Activated naive CD4-positive, alpha-beta T cell treated with anti-CD3 and anti-CD28 coated beads for 36 hours (primary cell): ENCODE measurements at regions not wholly inside any gene's neighbourhood (a gene's known extent, or its start where the extent isn't known, plus 50 kb on each side); places are given as distances from the start of the nearest gene placed in this dataset.

Experiments
- CTCF ChIA-PET: fragments of 350-600 bp; sonication (Branson Sonifier 250); formaldehyde crosslinking; loops from one replicate; lab custom pipeline; 2021; ENCODE audit warnings: antibody characterized with exemption; lab: Charles Lee
- DNase-seq: peaks from one replicate; pipeline ENCODE4 v3.0.0-alpha.2; 2020
- H3K27ac Mint-ChIP-seq: one replicate; pipeline ENCODE4 v1.8.0; 2021; ENCODE audit warnings: mild to moderate bottlenecking, mixed read lengths
- H3K27me3 Mint-ChIP-seq: one replicate; pipeline ENCODE4 v1.8.0; 2021; ENCODE audit warnings: low read depth, mixed read lengths
- H3K36me3 Mint-ChIP-seq: one replicate; pipeline ENCODE4 v1.8.0; 2021; ENCODE audit warnings: low read depth, mixed read lengths
- H3K4me1 Mint-ChIP-seq: one replicate; pipeline ENCODE4 v1.8.0; 2021; ENCODE audit warnings: low read depth, mixed read lengths
- H3K4me3 Mint-ChIP-seq: one replicate; pipeline ENCODE4 v1.8.0; 2021; ENCODE audit warnings: mild to moderate bottlenecking, moderate library complexity, mixed read lengths
- H3K9me3 Mint-ChIP-seq: one replicate; pipeline ENCODE4 v1.8.0; 2021; ENCODE audit warnings: mixed read lengths
- intact Hi-C: fragments of 100-400 bp; cut with micrococcal nuclease; formaldehyde crosslinking; loops from one replicate; pipeline ENCODE4 v1.15.1; 2023

- Mint-ChIP-seq H3K36me3 (no peaks in the 10 kb centered on the region), H3K27ac (no peak overlapping the region), H3K9me3 (peaks cover 6% of the 10 kb centered on the region), H3K4me3 (no peak overlapping the region), H3K27me3 (no peaks in the 10 kb centered on the region), H3K4me1 (no peaks in the 10 kb centered on the region)
- no peak for DNase-seq
- intact Hi-C loops: no loop called here
- CTCF ChIA-PET: no interaction called here
Measured at GRCh38 chr5:125967576-125967975, 455.6 kb upstream of the GRAMD2B start.

GRCh38 chr5:125969011-125969813, 454.0 kb upstream of the GRAMD2B start:
- intact Hi-C loops: no loop called here
- no peak for DNase-seq
- no peak overlapping the region for H3K4me3 Mint-ChIP-seq
- no peak overlapping the region for H3K27ac Mint-ChIP-seq
- no peaks in the 10 kb centered on the region for H3K36me3 Mint-ChIP-seq
- CTCF ChIA-PET: interaction anchor here (1.2 kb wide), 1 partner anchor 13 kb away, joined by 3 read pairs; no protein-coding TSS in a partner anchor
- H3K9me3 Mint-ChIP-seq: peaks cover 6% of the 10 kb centered on the region
- no peaks in the 10 kb centered on the region for H3K4me1 Mint-ChIP-seq
- no peaks in the 10 kb centered on the region for H3K27me3 Mint-ChIP-seq

- Mint-ChIP-seq H3K36me3 (no peaks in the 10 kb centered on the region), H3K9me3 (peaks cover 6% of the 10 kb centered on the region), H3K4me3 (no peak overlapping the region), H3K4me1 (no peaks in the 10 kb centered on the region), H3K27me3 (no peaks in the 10 kb centered on the region), H3K27ac (no peak overlapping the region)
- intact Hi-C loops: no loop called here
- CTCF ChIA-PET: no interaction called here
- DNase-seq: no peak
Measured at GRCh38 chr5:125969814-125970171, 453.4 kb upstream of the GRAMD2B start.

- H3K4me3 Mint-ChIP-seq: no peak overlapping the region
- intact Hi-C loops: no loop called here
- peaks cover 6% of the 10 kb centered on the region for H3K9me3 Mint-ChIP-seq
Measured at GRCh38 chr5:125970631-125971307, 452.4 kb upstream of the GRAMD2B start.

GRCh38 chr5:125972706-125973105, 450.5 kb upstream of the GRAMD2B start:
- Mint-ChIP-seq H3K9me3 (peaks cover 1% of the 10 kb centered on the region), H3K36me3 (no peaks in the 10 kb centered on the region), H3K4me3 (no peak overlapping the region), H3K4me1 (no peaks in the 10 kb centered on the region), H3K27ac (no peak overlapping the region), H3K27me3 (no peaks in the 10 kb centered on the region)
- CTCF ChIA-PET: interaction anchor here (0.5 kb wide), 1 partner anchor 87 kb away, joined by 3 read pairs; no protein-coding TSS in a partner anchor
- no peak for DNase-seq
- intact Hi-C loops: no loop called here

More at GRCh38 chr5:125970631-125971307, 452.4 kb upstream of the GRAMD2B start:
- Mint-ChIP-seq H3K27me3 (no peaks in the 10 kb centered on the region), H3K27ac (no peak overlapping the region), H3K4me1 (no peaks in the 10 kb centered on the region), H3K36me3 (no peaks in the 10 kb centered on the region)
- no peak for DNase-seq
- CTCF ChIA-PET: no interaction called here

- Mint-ChIP-seq H3K4me1 (no peaks in the 10 kb centered on the region), H3K9me3 (peaks cover 2% of the 10 kb centered on the region), H3K27ac (no peak overlapping the region), H3K36me3 (no peaks in the 10 kb centered on the region), H3K4me3 (no peak overlapping the region), H3K27me3 (no peaks in the 10 kb centered on the region)
- no peak for DNase-seq
- intact Hi-C loops: no loop called here
- CTCF ChIA-PET: no interaction called here
Measured at GRCh38 chr5:125974679-125975078, 448.5 kb upstream of the GRAMD2B start.

GRCh38 chr5:125976421-125977000, 446.7 kb upstream of the GRAMD2B start:
- CTCF ChIA-PET: no interaction called here
- no peak for DNase-seq
- no peak overlapping the region for H3K4me3 Mint-ChIP-seq
- H3K27ac Mint-ChIP-seq: no peak overlapping the region
- intact Hi-C loops: no loop called here
- H3K4me1 Mint-ChIP-seq: no peaks in the 10 kb centered on the region
- H3K27me3 Mint-ChIP-seq: no peaks in the 10 kb centered on the region
- H3K36me3 Mint-ChIP-seq: no peaks in the 10 kb centered on the region
- peaks cover 2% of the 10 kb centered on the region for H3K9me3 Mint-ChIP-seq

GRCh38 chr5:125978015-125978414, 445.2 kb upstream of the GRAMD2B start:
- H3K36me3 Mint-ChIP-seq: no peaks in the 10 kb centered on the region
- CTCF ChIA-PET: no interaction called here
- peaks cover 2% of the 10 kb centered on the region for H3K9me3 Mint-ChIP-seq
- DNase-seq: no peak
- H3K27ac Mint-ChIP-seq: no peak overlapping the region
- no peaks in the 10 kb centered on the region for H3K27me3 Mint-ChIP-seq
- no peak overlapping the region for H3K4me3 Mint-ChIP-seq
- no peaks in the 10 kb centered on the region for H3K4me1 Mint-ChIP-seq
- intact Hi-C loops: no loop called here

GRCh38 chr5:125979636-125980035, 443.6 kb upstream of the GRAMD2B start:
- Mint-ChIP-seq H3K4me1 (no peaks in the 10 kb centered on the region), H3K4me3 (no peak overlapping the region), H3K9me3 (peaks cover 2% of the 10 kb centered on the region), H3K27me3 (no peaks in the 10 kb centered on the region), H3K27ac (no peak overlapping the region), H3K36me3 (no peaks in the 10 kb centered on the region)
- CTCF ChIA-PET: no interaction called here
- intact Hi-C loops: no loop called here
- DNase-seq: no peak

- H3K27ac Mint-ChIP-seq: no peak overlapping the region
- H3K4me3 Mint-ChIP-seq: no peak overlapping the region
- intact Hi-C loops: no loop called here
- CTCF ChIA-PET: no interaction called here
- peaks cover 2% of the 10 kb centered on the region for H3K9me3 Mint-ChIP-seq
- no peaks in the 10 kb centered on the region for H3K4me1 Mint-ChIP-seq
- no peaks in the 10 kb centered on the region for H3K36me3 Mint-ChIP-seq
- no peaks in the 10 kb centered on the region for H3K27me3 Mint-ChIP-seq
- no peak for DNase-seq
Measured at GRCh38 chr5:125981016-125981415, 442.2 kb upstream of the GRAMD2B start.

GRCh38 chr5:125987677-125988255, 435.4 kb upstream of the GRAMD2B start:
- Mint-ChIP-seq H3K4me3 (no peak overlapping the region), H3K4me1 (no peaks in the 10 kb centered on the region), H3K27me3 (no peaks in the 10 kb centered on the region), H3K9me3 (no peaks in the 10 kb centered on the region), H3K36me3 (no peaks in the 10 kb centered on the region), H3K27ac (no peak overlapping the region)
- intact Hi-C loops: no loop called here
- no peak for DNase-seq
- CTCF ChIA-PET: no interaction called here

- Mint-ChIP-seq H3K9me3 (no peaks in the 10 kb centered on the region), H3K27ac (no peak overlapping the region), H3K4me1 (no peaks in the 10 kb centered on the region), H3K36me3 (no peaks in the 10 kb centered on the region), H3K27me3 (no peaks in the 10 kb centered on the region), H3K4me3 (no peak overlapping the region)
- CTCF ChIA-PET: no interaction called here
- DNase-seq: no peak
- intact Hi-C loops: no loop called here
Measured at GRCh38 chr5:125992050-125992449, 431.2 kb upstream of the GRAMD2B start.
